ENCODE measurements at regions not wholly inside any gene's neighbourhood (a gene's known extent, or its start where the extent isn't known, plus 50 kb on each side); places are given as distances from the start of the nearest gene placed in this dataset.

- TF ChIP-seq GATA2 (IDR thresholded peaks at IDR 0.05; ENCODE audit: low read depth, low read length) (no peak), GATA3 (IDR thresholded peaks at IDR 0.05; ENCODE audit: low read depth, low read length) (no peak)
Measured at GRCh38 chr1:117313555-117313954, 53.7 kb upstream of the MAN1A2 start.

- TF ChIP-seq GATA3 (IDR thresholded peaks at IDR 0.05; ENCODE audit: low read depth, low read length) (no peak), GATA2 (IDR thresholded peaks at IDR 0.05; ENCODE audit: low read depth, low read length) (no peak)
Measured at GRCh38 chr1:117312453-117313138, 54.7 kb upstream of the MAN1A2 start.

GRCh38 chr1:117308311-117308916 lies 58.8 kb upstream of the MAN1A2 start:
- no peak for TF ChIP-seq GATA3 (IDR thresholded peaks at IDR 0.05; ENCODE audit: low read depth, low read length)
- no peak for TF ChIP-seq GATA2 (IDR thresholded peaks at IDR 0.05; ENCODE audit: low read depth, low read length)

GRCh38 chr1:117301901-117302300 lies 65.3 kb upstream of the MAN1A2 start:
- TF ChIP-seq GATA3 (IDR thresholded peaks at IDR 0.05; ENCODE audit: low read depth, low read length) (no peak), GATA2 (IDR thresholded peaks at IDR 0.05; ENCODE audit: low read depth, low read length) (peak; percentile 45)

GRCh38 chr1:117295001-117295400 lies 72.2 kb upstream of the MAN1A2 start:
- TF ChIP-seq GATA3 (IDR thresholded peaks at IDR 0.05; ENCODE audit: low read depth, low read length) (no peak), GATA2 (IDR thresholded peaks at IDR 0.05; ENCODE audit: low read depth, low read length) (no peak)

- no peak for TF ChIP-seq GATA2 (IDR thresholded peaks at IDR 0.05; ENCODE audit: low read depth, low read length)
- TF ChIP-seq GATA3 (IDR thresholded peaks at IDR 0.05; ENCODE audit: low read depth, low read length), result no peak
Measured at GRCh38 chr1:117290890-117291289, 76.4 kb upstream of the MAN1A2 start.

- no peak for TF ChIP-seq GATA3 (IDR thresholded peaks at IDR 0.05; ENCODE audit: low read depth, low read length)
- TF ChIP-seq GATA2 (IDR thresholded peaks at IDR 0.05; ENCODE audit: low read depth, low read length), result no peak
Measured at GRCh38 chr1:117289316-117289870, 77.9 kb upstream of the MAN1A2 start.

GRCh38 chr1:117286562-117286961 lies 75.8 kb upstream of the VTCN1 start:
- TF ChIP-seq GATA2 (IDR thresholded peaks at IDR 0.05; ENCODE audit: low read depth, low read length) (no peak), GATA3 (IDR thresholded peaks at IDR 0.05; ENCODE audit: low read depth, low read length) (no peak)

- TF ChIP-seq GATA2 (IDR thresholded peaks at IDR 0.05; ENCODE audit: low read depth, low read length), result no peak
- no peak for TF ChIP-seq GATA3 (IDR thresholded peaks at IDR 0.05; ENCODE audit: low read depth, low read length)
Measured at GRCh38 chr1:117286145-117286544, 75.4 kb upstream of the VTCN1 start.

- no peak for TF ChIP-seq GATA3 (IDR thresholded peaks at IDR 0.05; ENCODE audit: low read depth, low read length)
- TF ChIP-seq GATA2 (IDR thresholded peaks at IDR 0.05; ENCODE audit: low read depth, low read length), result peak; percentile 30; the same call in 1 of the 2 replicates
Measured at GRCh38 chr1:117284399-117285215, 73.9 kb upstream of the VTCN1 start.

GRCh38 chr1:117278531-117278930 lies 67.8 kb upstream of the VTCN1 start:
- TF ChIP-seq GATA2 (IDR thresholded peaks at IDR 0.05; ENCODE audit: low read depth, low read length) (no peak), GATA3 (IDR thresholded peaks at IDR 0.05; ENCODE audit: low read depth, low read length) (no peak)

- TF ChIP-seq GATA2 (IDR thresholded peaks at IDR 0.05; ENCODE audit: low read depth, low read length), result no peak
- TF ChIP-seq GATA3 (IDR thresholded peaks at IDR 0.05; ENCODE audit: low read depth, low read length), result no peak
Measured at GRCh38 chr1:117275055-117275454, 64.3 kb upstream of the VTCN1 start.

GRCh38 chr1:117271959-117272358 lies 61.2 kb upstream of the VTCN1 start:
- TF ChIP-seq GATA2 (IDR thresholded peaks at IDR 0.05; ENCODE audit: low read depth, low read length), result no peak
- TF ChIP-seq GATA3 (IDR thresholded peaks at IDR 0.05; ENCODE audit: low read depth, low read length), result no peak

GRCh38 chr1:117271129-117271528 lies 60.4 kb upstream of the VTCN1 start:
- TF ChIP-seq GATA2 (IDR thresholded peaks at IDR 0.05; ENCODE audit: low read depth, low read length) (no peak), GATA3 (IDR thresholded peaks at IDR 0.05; ENCODE audit: low read depth, low read length) (no peak)
